GM12878 (cell line): ENCODE measurements at regions not wholly inside any gene's neighbourhood (a gene's known extent, or its start where the extent isn't known, plus 50 kb on each side); places are given as distances from the start of the nearest gene placed in this dataset.

Source experiments
- ATAC-seq: fragments of 200-7000 bp; cut with Tn5 transposase; 3 replicates; pipeline ENCODE4 v1.9.1; 2020; ENCODE audit warnings: mild to moderate bottlenecking, moderate library complexity
- BruUV-seq: library from RNA; stranded (reverse); fragments of 400-500 nt; replicated peaks from 2 replicates; lab custom pipeline; 2021; lab: Mats Ljungman, UMichigan
- CTCF ChIA-PET: fragments of 300-600 bp; sonication (Branson Sonifier 250); formaldehyde crosslinking; extraction: SDS; loops from one replicate; lab custom pipeline; 2021; ENCODE audit warnings: inconsistent platforms; lab: Yijun Ruan, JAX
- POLR2A ChIA-PET: fragments of 350-600 bp; formaldehyde crosslinking; extraction: SDS; loops from one replicate; lab custom pipeline; 2021; ENCODE audit warnings: inconsistent platforms; lab: Charles Lee
- RAD21 ChIA-PET: fragments of 300-600 bp; sonication (Branson Sonifier 250); formaldehyde crosslinking; loops from one replicate; lab custom pipeline; 2023; ENCODE audit warnings: antibody characterized with exemption; ENCODE audit not compliant: unreplicated experiment; lab: Charles Lee
- SMC1A ChIA-PET: fragments of 300-600 bp; sonication (Branson Sonifier 250); formaldehyde crosslinking; loops from one replicate; lab custom pipeline; 2023; ENCODE audit not compliant: unreplicated experiment, uncharacterized antibody; lab: Charles Lee
- DNase-seq: peaks from one replicate; pipeline ENCODE4 v3.0.0-alpha.2; 2011; ENCODE audit warnings: low read depth, low spot score
- FAIRE-seq: peaks from 3 replicates; lab custom pipeline; 2011; peaks lifted over from hg19 to GRCh38; lab: Jason Lieb, UNC
- H2AFZ ChIP-seq: 2 replicates; pipeline ENCODE4 v1.6.0; 2011; ENCODE audit warnings: low read depth, low read length, control low read depth; ENCODE audit not compliant: control insufficient read depth
- H3K27ac ChIP-seq: 2 replicates; pipeline ENCODE4 v1.5.1; 2011; ENCODE audit warnings: control low read depth; ENCODE audit not compliant: control insufficient read depth, insufficient read depth
- H3K27me3 ChIP-seq, 2 experiments: replicated peaks in 1 of 2; 2 replicates each; pipeline versions ENCODE4 v1.6.0 to v1.6.1; 2011; ENCODE audit warnings: low read length in 1 of 2; ENCODE audit not compliant: control insufficient read depth in 2 of 2, insufficient read depth in 2 of 2
- H3K36me3 ChIP-seq, 2 experiments: 2 replicates each; pipeline ENCODE4 v1.5.1; 2011; ENCODE audit warnings: low read length in 1 of 2; ENCODE audit not compliant: control insufficient read depth in 2 of 2, insufficient read depth in 2 of 2
- H3K4me1 ChIP-seq: 2 replicates; pipeline ENCODE4 v1.6.1; 2011; ENCODE audit warnings: mild to moderate bottlenecking, low read length, moderate library complexity, mixed read lengths; ENCODE audit not compliant: control insufficient read depth, insufficient read depth
- H3K4me2 ChIP-seq: 2 replicates; pipeline ENCODE4 v1.6.0; 2011; ENCODE audit warnings: control low read depth; ENCODE audit not compliant: control insufficient read depth, insufficient read depth
- H3K4me3 ChIP-seq: fragments of 200-600 bp; sonication (generic); 2 replicates; pipeline ENCODE4 v1.5.1; 2016
- H3K79me2 ChIP-seq: 2 replicates; pipeline ENCODE4 v1.6.0; 2011; ENCODE audit warnings: low read length; ENCODE audit not compliant: control insufficient read depth, insufficient read depth
- H3K9ac ChIP-seq: 2 replicates; pipeline ENCODE4 v1.8.0; 2011; ENCODE audit warnings: low read length, control low read depth, mixed read lengths; ENCODE audit not compliant: control insufficient read depth, insufficient read depth
- H3K9me3 ChIP-seq: replicated peaks from 3 replicates; pipeline ENCODE4 v1.5.1; 2011; ENCODE audit warnings: mild to moderate bottlenecking, low read length; ENCODE audit not compliant: control insufficient read depth, insufficient read depth
- H4K20me1 ChIP-seq: 2 replicates; pipeline ENCODE4 v1.6.0; 2011; ENCODE audit not compliant: control insufficient read depth, insufficient read depth
- EZH2 ChIP-seq: IDR thresholded peaks from 2 replicates; pipeline ENCODE4 v1.6.1; 2012; ENCODE audit warnings: low read depth, mild to moderate bottlenecking, control low read depth, inconsistent platforms, low read length, borderline replicate concordance; ENCODE audit not compliant: control insufficient read depth
- FOXM1 ChIP-seq: IDR thresholded peaks from 2 replicates; pipeline ENCODE4 v1.6.1; 2012; ENCODE audit warnings: low read depth, mild to moderate bottlenecking, inconsistent platforms, low read length, moderate library complexity
- HDAC6 ChIP-seq: fragments of 200-600 bp; sonication (generic); IDR thresholded peaks from one replicate; pipeline ENCODE4 v1.8.0; 2017; ENCODE audit warnings: antibody characterized with exemption; ENCODE audit not compliant: unreplicated experiment
- MXI1 ChIP-seq: fragments of 150-350 bp; IDR thresholded peaks from 2 replicates; pipeline ENCODE4 v1.6.1; 2011; ENCODE audit warnings: low read depth, mild to moderate bottlenecking, inconsistent platforms, low read length, improper control_type of control experiment
- NBN ChIP-seq: fragments of 450-650 bp; IDR thresholded peaks from 2 replicates; pipeline ENCODE4 v1.6.1; 2016
- NFYA ChIP-seq: IDR thresholded peaks from 2 replicates; pipeline ENCODE4 v1.6.1; 2011; ENCODE audit warnings: low read depth, mild to moderate bottlenecking, low read length, improper control_type of control experiment, borderline replicate concordance
- NR2F1 ChIP-seq: fragments of 450-650 bp; conservative IDR thresholded peaks from 2 replicates; pipeline ENCODE4 v1.6.1; 2017; ENCODE audit warnings: mild to moderate bottlenecking
- POLR2AphosphoS2 ChIP-seq: IDR thresholded peaks from 2 replicates; pipeline ENCODE4 v1.6.1; 2011; ENCODE audit warnings: low read depth, mild to moderate bottlenecking, low read length, improper control_type of control experiment, moderate library complexity
- RAD51 ChIP-seq: fragments of 450-650 bp; IDR thresholded peaks from 2 replicates; pipeline ENCODE4 v1.6.1; 2016; ENCODE audit warnings: moderate library complexity, mild to moderate bottlenecking, inconsistent platforms
- SIX5 ChIP-seq: IDR thresholded peaks from 2 replicates; pipeline ENCODE4 v1.6.1; 2011; ENCODE audit warnings: mild to moderate bottlenecking, low read depth, low read length, moderate library complexity; ENCODE audit not compliant: severe bottlenecking
- SMARCA5 ChIP-seq: fragments of 450-650 bp; IDR thresholded peaks from 2 replicates; pipeline ENCODE4 v1.6.1; 2017; ENCODE audit warnings: mild to moderate bottlenecking
- SUPT20H ChIP-seq: IDR thresholded peaks from 2 replicates; pipeline ENCODE4 v1.6.1; 2011; ENCODE audit warnings: low read depth, mild to moderate bottlenecking, low read length, moderate library complexity, borderline replicate concordance; ENCODE audit not compliant: control insufficient read depth
- SUZ12 ChIP-seq: fragments of 200-600 bp; sonication (generic); IDR thresholded peaks from one replicate; pipeline ENCODE4 v1.6.1; 2018; ENCODE audit warnings: antibody characterized with exemption, mild to moderate bottlenecking; ENCODE audit not compliant: unreplicated experiment
- YBX1 ChIP-seq: fragments of 450-650 bp; IDR thresholded peaks from 2 replicates; pipeline ENCODE4 v1.6.1; 2016; ENCODE audit warnings: antibody characterized with exemption
- YY1 ChIP-seq: IDR thresholded peaks from 2 replicates; pipeline ENCODE4 v1.6.1; 2011; ENCODE audit warnings: low read depth, mild to moderate bottlenecking, low read length
- ZNF384 ChIP-seq: IDR thresholded peaks from 2 replicates; pipeline ENCODE4 v1.6.1; 2012; ENCODE audit warnings: low read depth, mild to moderate bottlenecking, low read length, improper control_type of control experiment, borderline replicate concordance
- WGBS: methylation state at CpG from one replicate; pipeline ENCODE4 v1.1.6; 2016; ENCODE audit warnings: low lambda C conversion rate; ENCODE audit not compliant: insufficient replicate concordance, insufficient coverage; ENCODE audit errors: missing lambda C conversion rate; 5-methylcytosine and 5-hydroxymethylcytosine counted together
- in situ Hi-C: fragments of 300-500 bp; cut with MboI; formaldehyde crosslinking; loops from 9 replicates; pipeline ENCODE4 v1.14.3; 2018; ENCODE audit warnings: mixed read lengths
- intact Hi-C: fragments of 100-400 bp; cut with micrococcal nuclease; formaldehyde crosslinking; loops from one replicate; pipeline ENCODE4 v1.14.2; 2022; ENCODE audit not compliant: unreplicated experiment
- TF ChIP-seq, protein P1 (sequence below): IDR thresholded peaks from 2 replicates; pipeline ENCODE4 v1.6.1; 2012; ENCODE audit warnings: low read depth, low read length, improper control_type of control experiment
- TF ChIP-seq, protein P2 (sequence below): IDR thresholded peaks from 2 replicates; pipeline ENCODE4 v1.6.1; 2011; ENCODE audit warnings: low read depth, mild to moderate bottlenecking, low read length, moderate library complexity, borderline replicate concordance; ENCODE audit errors: extremely low read depth

DNA sequence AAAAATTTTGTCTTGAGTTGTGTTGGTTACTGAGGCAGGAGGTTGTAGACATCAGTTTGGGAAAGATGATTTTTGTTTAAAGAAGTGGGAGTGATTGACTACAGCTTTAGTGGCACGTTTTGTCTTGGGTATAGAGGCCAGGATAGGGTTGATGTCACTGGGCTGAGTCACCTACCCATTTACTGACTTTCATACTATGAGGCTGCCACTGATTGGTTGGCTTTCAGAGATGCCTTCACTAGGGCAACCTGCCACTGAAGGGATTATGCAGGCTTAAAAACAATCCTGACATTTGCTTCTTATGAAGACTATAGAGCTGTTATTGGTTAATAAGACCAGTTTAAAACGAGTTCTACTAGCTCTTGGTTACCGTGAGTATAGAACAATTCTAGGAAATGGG is 479.1 kb downstream of the SOX11 start:
- Histone ChIP-seq H3K27ac (no peak overlapping the region), H3K4me3 (no peak overlapping the region), H3K4me2 (no peak overlapping the region), H3K36me3 (no peaks in the 10 kb centered on the region), H3K79me2 (no peaks in the 10 kb centered on the region), H3K9me3 (no peaks in the 10 kb centered on the region), H4K20me1 (no peaks in the 10 kb centered on the region), H3K9ac (no peak overlapping the region), H3K27me3 (no peaks in the 10 kb centered on the region), H2AFZ (no peak overlapping the region), H3K4me1 (no peaks in the 10 kb centered on the region)
- in situ Hi-C loops: no loop called here
- no peak for FAIRE-seq
- RAD21 ChIA-PET: no interaction called here
- POLR2A ChIA-PET: no interaction called here
- intact Hi-C loops: no loop called here
- TF ChIP-seq RAD51 (no peak), SIX5 (no peak), ZNF384 (no peak), YY1 (no peak), MXI1 (no peak), SUPT20H (no peak), YBX1 (no peak), NBN (no peak), SUZ12 (no peak), NFYA (no peak), HDAC6 (no peak), NR2F1 (no peak), POLR2AphosphoS2 (no peak), FOXM1 (no peak), SMARCA5 (no peak), EZH2 (no peak)
- TF ChIP-seq, protein P1, sequence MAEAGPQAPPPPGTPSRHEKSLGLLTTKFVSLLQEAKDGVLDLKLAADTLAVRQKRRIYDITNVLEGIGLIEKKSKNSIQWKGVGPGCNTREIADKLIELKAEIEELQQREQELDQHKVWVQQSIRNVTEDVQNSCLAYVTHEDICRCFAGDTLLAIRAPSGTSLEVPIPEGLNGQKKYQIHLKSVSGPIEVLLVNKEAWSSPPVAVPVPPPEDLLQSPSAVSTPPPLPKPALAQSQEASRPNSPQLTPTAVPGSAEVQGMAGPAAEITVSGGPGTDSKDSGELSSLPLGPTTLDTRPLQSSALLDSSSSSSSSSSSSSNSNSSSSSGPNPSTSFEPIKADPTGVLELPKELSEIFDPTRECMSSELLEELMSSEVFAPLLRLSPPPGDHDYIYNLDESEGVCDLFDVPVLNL: no peak
- TF ChIP-seq, protein P2, sequence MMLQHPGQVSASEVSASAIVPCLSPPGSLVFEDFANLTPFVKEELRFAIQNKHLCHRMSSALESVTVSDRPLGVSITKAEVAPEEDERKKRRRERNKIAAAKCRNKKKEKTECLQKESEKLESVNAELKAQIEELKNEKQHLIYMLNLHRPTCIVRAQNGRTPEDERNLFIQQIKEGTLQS: no peak
- DNase-seq: no peak
- CTCF ChIA-PET: no interaction called here
- no peak for ATAC-seq
- WGBS: 0% methylated on average over 3 of the region's 3 CpGs
- no TSS peak for BruUV-seq
- SMC1A ChIA-PET: interaction anchor here (0.9 to 1.0 kb wide), 2 partner anchors 8 to 23 kb away, joined by 3 read pairs; no protein-coding TSS in a partner anchor
